ENCODE measurements at regions not wholly inside any gene's neighbourhood (a gene's known extent, or its start where the extent isn't known, plus 50 kb on each side); places are given as distances from the start of the nearest gene placed in this dataset.
"Not testable (repeated sequence)": the region's sequence is repeated elsewhere in the genome, so short reads cannot be mapped to it uniquely, and the experiment has no call there.

DNA sequence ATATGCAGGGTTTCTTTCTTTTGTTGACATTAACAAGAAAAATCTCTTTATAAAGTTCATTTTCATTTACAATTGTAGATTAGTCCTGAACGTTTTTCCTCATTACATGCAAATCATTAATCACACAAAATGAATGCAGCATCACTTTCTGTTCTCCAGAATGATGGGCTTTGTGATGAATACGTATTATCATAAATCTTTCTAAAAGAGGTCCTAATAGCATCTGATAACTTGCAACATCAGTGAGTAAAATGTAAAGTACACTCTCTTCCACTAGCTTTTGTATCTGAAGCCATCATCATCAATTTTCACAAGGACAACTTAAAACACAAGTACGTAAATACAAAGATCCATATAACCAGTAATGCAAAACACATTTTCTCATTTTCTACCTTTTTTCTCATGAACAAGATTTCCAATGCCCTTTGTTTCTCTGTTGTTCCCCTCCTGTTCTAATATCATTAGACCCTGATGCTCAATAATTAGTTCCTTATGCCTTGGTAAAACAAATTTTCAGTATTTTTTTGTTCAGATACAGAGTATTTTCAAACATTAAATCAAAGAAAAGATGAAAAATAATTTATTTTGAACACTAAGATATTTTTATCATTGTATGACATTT lies 437.4 kb upstream of the MIR17HG start:
- H3K27ac Mint-ChIP-seq: no peak overlapping the region
- no peak overlapping the region for H3K4me3 Mint-ChIP-seq
- H3K27me3 Mint-ChIP-seq: no peaks in the 10 kb centered on the region
- H3K36me3 Mint-ChIP-seq (ENCODE audit: low read depth): no peaks in the 10 kb centered on the region
- ChIA-PET CTCF (no interaction called here), POLR2A (no interaction called here)
- H3K4me1 Mint-ChIP-seq: no peaks in the 10 kb centered on the region
- H3K9me3 Mint-ChIP-seq: no peaks in the 10 kb centered on the region
- no peak for DNase-seq

DNA sequence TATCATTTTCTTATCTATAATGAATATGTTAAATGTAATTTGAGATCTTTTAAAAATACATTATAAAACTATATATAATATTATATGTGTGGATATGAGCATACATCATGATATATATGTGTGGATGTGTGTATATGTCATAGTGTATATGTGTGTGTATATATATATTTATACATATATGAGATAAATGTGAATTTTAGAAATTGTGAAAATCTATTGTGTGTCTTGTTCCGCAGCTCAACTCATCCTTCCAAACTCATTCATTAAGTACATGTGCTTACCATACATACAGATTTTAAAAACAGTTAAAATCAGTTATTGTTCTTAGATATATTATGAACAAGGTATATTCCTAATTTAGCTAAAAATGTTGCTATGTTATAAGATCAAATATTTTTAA lies 435.2 kb upstream of the MIR17HG start:
- Mint-ChIP-seq H3K36me3 (ENCODE audit: low read depth) (no peaks in the 10 kb centered on the region), H3K4me3 (no peak overlapping the region), H3K9me3 (no peaks in the 10 kb centered on the region), H3K4me1 (no peaks in the 10 kb centered on the region), H3K27me3 (no peaks in the 10 kb centered on the region), H3K27ac (no peak overlapping the region)
- ChIA-PET CTCF (no interaction called here), POLR2A (no interaction called here)
- no peak for DNase-seq

DNA sequence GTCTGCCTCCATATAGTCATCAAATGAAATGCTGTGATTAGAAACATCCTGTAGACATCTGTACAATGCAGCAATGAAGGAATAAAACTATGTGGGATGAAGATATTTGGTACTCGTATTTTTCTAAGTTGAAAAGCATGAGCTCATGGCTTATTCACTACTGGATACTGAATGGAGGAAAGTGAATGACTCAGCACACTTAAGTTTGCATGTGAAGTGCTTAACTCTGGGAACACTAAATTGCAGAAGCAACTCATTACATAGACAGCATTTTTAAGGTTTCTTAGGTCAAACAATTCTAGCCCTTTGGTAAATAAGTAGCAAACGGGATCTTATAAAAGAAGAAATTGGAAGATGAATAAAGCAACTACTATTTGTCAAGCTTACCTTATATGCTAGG lies 429.0 kb upstream of the MIR17HG start:
- H3K27ac Mint-ChIP-seq: no peak overlapping the region
- POLR2A ChIA-PET: no interaction called here
- CTCF ChIA-PET: no interaction called here
- no peaks in the 10 kb centered on the region for H3K36me3 Mint-ChIP-seq (ENCODE audit: low read depth)
- no peaks in the 10 kb centered on the region for H3K4me1 Mint-ChIP-seq
- no peak overlapping the region for H3K4me3 Mint-ChIP-seq
- no peak for DNase-seq
- H3K27me3 Mint-ChIP-seq: no peaks in the 10 kb centered on the region
- peaks cover 3% of the 10 kb centered on the region for H3K9me3 Mint-ChIP-seq

GRCh38 chr13:90919153-90919552 lies 428.3 kb upstream of the MIR17HG start:
- H3K4me1 Mint-ChIP-seq: no peaks in the 10 kb centered on the region
- H3K36me3 Mint-ChIP-seq (ENCODE audit: low read depth): no peaks in the 10 kb centered on the region
- DNase-seq: no peak
- H3K27me3 Mint-ChIP-seq: no peaks in the 10 kb centered on the region
- peaks cover 3% of the 10 kb centered on the region for H3K9me3 Mint-ChIP-seq
- no peak overlapping the region for H3K4me3 Mint-ChIP-seq
- CTCF ChIA-PET: no interaction called here
- no peak overlapping the region for H3K27ac Mint-ChIP-seq
- POLR2A ChIA-PET: no interaction called here

DNA sequence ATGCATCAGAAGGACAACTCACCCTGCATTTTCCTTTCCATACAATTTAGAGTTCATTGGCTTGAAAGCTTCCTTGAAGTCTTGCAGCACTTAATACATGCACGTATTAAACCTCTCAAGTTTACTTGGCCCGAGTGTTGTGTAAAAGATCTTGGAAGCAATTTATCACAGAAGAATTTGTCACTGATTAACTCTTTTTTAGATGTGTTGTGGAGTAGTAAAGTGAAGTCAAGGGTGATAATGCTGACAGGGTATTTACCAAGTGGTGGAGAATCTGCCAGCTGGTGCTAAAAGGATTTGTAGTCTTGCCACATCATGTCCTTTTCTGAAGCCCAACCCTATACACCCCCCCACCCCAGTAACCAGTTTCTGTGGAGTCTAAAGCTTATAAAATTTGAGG lies 421.0 kb upstream of the MIR17HG start:
- no peaks in the 10 kb centered on the region for H3K4me1 Mint-ChIP-seq
- no peak for DNase-seq
- ChIA-PET POLR2A (no interaction called here), CTCF (no interaction called here)
- no peak overlapping the region for H3K27ac Mint-ChIP-seq
- H3K27me3 Mint-ChIP-seq: no peaks in the 10 kb centered on the region
- H3K36me3 Mint-ChIP-seq (ENCODE audit: low read depth): no peaks in the 10 kb centered on the region
- no peak overlapping the region for H3K4me3 Mint-ChIP-seq
- peaks cover 12% of the 10 kb centered on the region for H3K9me3 Mint-ChIP-seq

DNA sequence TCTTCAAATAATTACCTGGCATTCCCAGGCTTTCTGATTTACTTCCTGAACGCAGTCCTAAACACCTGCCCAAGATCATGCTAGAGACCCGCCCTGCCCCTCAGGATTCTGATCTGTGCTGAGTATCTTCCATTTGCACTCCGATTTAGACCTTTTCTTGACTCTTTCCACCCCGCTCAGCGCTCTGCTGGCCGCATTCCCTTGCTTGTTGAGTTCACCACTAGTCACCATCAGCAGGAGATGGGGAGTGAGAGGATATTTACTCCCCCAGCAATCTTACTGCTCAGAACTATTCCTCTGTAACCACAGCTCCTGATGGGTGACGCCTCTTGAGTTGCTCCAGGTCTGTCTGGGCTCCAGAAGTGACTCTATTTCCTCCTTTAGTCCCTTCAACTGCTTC lies 419.4 kb upstream of the MIR17HG start:
- Mint-ChIP-seq H3K4me1 (no peaks in the 10 kb centered on the region), H3K4me3 (no peak overlapping the region), H3K27ac (no peak overlapping the region), H3K9me3 (peaks cover 12% of the 10 kb centered on the region), H3K36me3 (ENCODE audit: low read depth) (no peaks in the 10 kb centered on the region), H3K27me3 (no peaks in the 10 kb centered on the region)
- ChIA-PET POLR2A (no interaction called here), CTCF (no interaction called here)
- DNase-seq: no peak

DNA sequence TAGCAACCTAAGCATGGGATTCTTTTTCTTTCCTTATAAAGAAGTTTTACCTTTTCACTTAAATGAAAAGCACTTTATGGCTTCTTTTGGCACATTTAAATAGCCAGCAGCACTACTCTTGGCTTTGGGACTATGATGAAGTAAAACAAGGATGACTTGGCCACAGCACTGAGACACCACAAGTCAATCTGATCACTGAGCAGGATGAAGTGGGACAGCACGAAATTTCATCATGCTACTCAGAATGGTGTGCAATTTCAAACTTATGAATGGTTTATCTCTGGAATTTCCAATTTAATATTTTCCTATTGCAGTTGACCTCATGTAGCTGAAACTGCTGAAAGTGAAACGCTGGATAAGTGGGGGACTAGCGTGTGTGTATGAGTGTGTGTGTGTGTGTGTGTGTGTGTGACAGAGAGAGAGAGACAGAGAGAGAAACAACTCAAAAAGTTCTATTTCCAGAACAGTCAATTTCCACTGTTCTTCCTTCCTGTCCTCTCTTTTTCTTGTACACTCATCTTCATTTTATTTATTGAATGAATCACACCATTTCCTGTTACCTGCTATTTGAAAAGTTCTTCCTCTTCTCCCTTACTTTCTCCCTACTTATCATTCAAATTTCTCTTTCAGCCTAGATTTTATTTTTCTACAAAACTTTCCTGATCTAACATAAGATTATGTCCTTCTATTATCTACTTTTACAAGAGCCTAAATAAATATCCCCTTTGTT lies 414.2 kb upstream of the MIR17HG start:
- no peak for DNase-seq
- Mint-ChIP-seq H3K36me3 (ENCODE audit: low read depth) (no peaks in the 10 kb centered on the region), H3K27ac (no peak overlapping the region), H3K4me1 (no peaks in the 10 kb centered on the region), H3K27me3 (no peaks in the 10 kb centered on the region), H3K4me3 (no peak overlapping the region), H3K9me3 (peaks cover 11% of the 10 kb centered on the region)
- ChIA-PET CTCF (no interaction called here), POLR2A (no interaction called here)

GRCh38 chr13:90934741-90935140 lies 412.7 kb upstream of the MIR17HG start:
- Mint-ChIP-seq H3K4me1 (no peaks in the 10 kb centered on the region), H3K36me3 (ENCODE audit: low read depth) (no peaks in the 10 kb centered on the region), H3K9me3 (peaks cover 7% of the 10 kb centered on the region), H3K27ac (no peak overlapping the region), H3K27me3 (no peaks in the 10 kb centered on the region), H3K4me3 (no peak overlapping the region)
- ChIA-PET POLR2A (no interaction called here), CTCF (no interaction called here)
- no peak for DNase-seq

DNA sequence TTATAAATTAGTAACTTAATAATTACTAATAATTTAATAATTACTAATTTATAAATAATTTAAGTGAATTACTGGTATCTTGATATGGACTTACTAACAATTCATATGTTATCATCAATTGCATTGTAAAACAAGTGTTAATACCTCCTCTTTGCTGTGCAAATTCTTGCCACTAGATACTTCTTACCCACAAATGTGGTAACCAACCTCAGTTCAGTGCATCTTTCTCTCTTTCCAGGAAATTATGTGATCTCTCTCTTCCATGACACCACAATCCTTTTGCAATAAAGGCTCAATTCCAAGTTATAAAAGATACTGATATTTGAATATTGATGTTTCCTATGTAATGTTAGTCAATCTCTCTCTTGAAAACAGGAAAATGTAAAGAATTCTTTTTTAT lies 408.6 kb upstream of the MIR17HG start:
- H3K9me3 Mint-ChIP-seq: no peaks in the 10 kb centered on the region
- no peak overlapping the region for H3K4me3 Mint-ChIP-seq
- CTCF ChIA-PET: no interaction called here

GRCh38 chr13:90943946-90944345 lies 403.5 kb upstream of the MIR17HG start:
- H3K4me3 Mint-ChIP-seq: no peak overlapping the region
- H3K4me1 Mint-ChIP-seq: no peaks in the 10 kb centered on the region
- H3K27me3 Mint-ChIP-seq: no peaks in the 10 kb centered on the region
- DNase-seq: no peak
- H3K36me3 Mint-ChIP-seq (ENCODE audit: low read depth): no peaks in the 10 kb centered on the region
- ChIA-PET POLR2A (no interaction called here), CTCF (no interaction called here)
- H3K27ac Mint-ChIP-seq: no peak overlapping the region
- H3K9me3 Mint-ChIP-seq: no peaks in the 10 kb centered on the region

More for the DNA sequence above, 408.6 kb upstream of the MIR17HG start:
- no peaks in the 10 kb centered on the region for H3K36me3 Mint-ChIP-seq (ENCODE audit: low read depth)
- no peak overlapping the region for H3K27ac Mint-ChIP-seq
- no peaks in the 10 kb centered on the region for H3K27me3 Mint-ChIP-seq
- POLR2A ChIA-PET: no interaction called here
- no peak for DNase-seq
- H3K4me1 Mint-ChIP-seq: no peaks in the 10 kb centered on the region

- DNase-seq; H3K27me3 Mint-ChIP-seq; CTCF ChIA-PET; POLR2A ChIA-PET; H3K4me3 Mint-ChIP-seq; H3K4me1 Mint-ChIP-seq; H3K27ac Mint-ChIP-seq; H3K36me3 Mint-ChIP-seq (ENCODE audit: low read depth); H3K9me3 Mint-ChIP-seq: not testable (repeated sequence)
Measured at GRCh38 chr13:90945146-90945545, 402.3 kb upstream of the MIR17HG start.

- DNase-seq; H3K4me1 Mint-ChIP-seq; POLR2A ChIA-PET; H3K36me3 Mint-ChIP-seq (ENCODE audit: low read depth); H3K27me3 Mint-ChIP-seq; H3K27ac Mint-ChIP-seq; CTCF ChIA-PET; H3K9me3 Mint-ChIP-seq; H3K4me3 Mint-ChIP-seq: not testable (repeated sequence)
Measured at GRCh38 chr13:90946125-90946524, 401.4 kb upstream of the MIR17HG start.

- Mint-ChIP-seq H3K9me3 (no peaks in the 10 kb centered on the region), H3K4me3 (no peak overlapping the region), H3K27me3 (no peaks in the 10 kb centered on the region), H3K4me1 (no peaks in the 10 kb centered on the region), H3K36me3 (ENCODE audit: low read depth) (no peaks in the 10 kb centered on the region), H3K27ac (no peak overlapping the region)
- CTCF ChIA-PET: no interaction called here
- no peak for DNase-seq
- POLR2A ChIA-PET: no interaction called here
Measured at GRCh38 chr13:90947976-90948375, 399.5 kb upstream of the MIR17HG start.

GRCh38 chr13:90950160-90950559 lies 397.3 kb upstream of the MIR17HG start:
- ChIA-PET CTCF (no interaction called here), POLR2A (no interaction called here)
- H3K4me3 Mint-ChIP-seq: no peak overlapping the region
- H3K27ac Mint-ChIP-seq: no peak overlapping the region
- no peaks in the 10 kb centered on the region for H3K27me3 Mint-ChIP-seq
- H3K4me1 Mint-ChIP-seq: no peaks in the 10 kb centered on the region
- DNase-seq: no peak
- no peaks in the 10 kb centered on the region for H3K9me3 Mint-ChIP-seq
- no peaks in the 10 kb centered on the region for H3K36me3 Mint-ChIP-seq (ENCODE audit: low read depth)

All from activated CD4-positive, alpha-beta memory T cell treated with anti-CD3 and anti-CD28 coated beads, Interleukin-2, amount 10 ng/mL, durations not matched to agents 7 days and 5 days (primary cell).